ENCODE measurements at regions not wholly inside any gene's neighbourhood (a gene's known extent, or its start where the extent isn't known, plus 50 kb on each side); places are given as distances from the start of the nearest gene placed in this dataset.

DNA sequence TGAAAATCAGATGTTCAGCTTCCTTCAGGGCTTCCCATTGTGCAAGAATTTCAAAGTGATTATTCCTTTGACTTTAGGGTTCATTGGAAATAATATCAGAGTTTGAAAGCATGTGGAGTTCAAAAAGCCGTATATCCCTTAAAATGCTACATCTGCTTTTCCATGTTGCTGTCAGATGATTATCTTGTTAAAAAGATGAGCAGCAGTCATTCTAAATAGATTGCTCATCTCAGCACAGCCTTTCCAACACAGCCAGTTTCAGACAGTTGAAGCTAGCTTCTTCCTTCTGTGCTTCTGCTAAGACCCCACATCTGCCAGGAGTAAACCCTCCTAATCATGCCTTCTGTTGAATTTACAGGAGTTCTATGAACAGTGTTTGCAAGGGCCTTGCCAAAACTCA is 204.4 kb upstream of the PTER start:
- 89% methylated on average over 1 of the region's 1 CpG; no CpG with 5 or more reads in 1 of the 2 experiments for WGBS, 2 experiments (ENCODE audit: extremely low coverage in 1 of 2, insufficient coverage in 1 of 2, insufficient read length in 1 of 2, insufficient replicate concordance in 2 of 2, low coverage in 1 of 2, low lambda C conversion rate in 2 of 2, missing lambda C conversion rate in 1 of 2)
- Histone ChIP-seq H3K9ac (replicated peaks in 1 of 4; ENCODE audit: extremely low read depth in 1 of 4, low read depth in 3 of 4, low read length in 3 of 4) (no peak overlapping the region), H4K91ac (replicated peaks; ENCODE audit: insufficient read length, low read length) (no peak overlapping the region), H3K4ac (replicated peaks; ENCODE audit: insufficient read length, low read depth, low read length) (no peak overlapping the region), H3K4me2 (ENCODE audit: insufficient read depth in 1 of 2, low read depth in 2 of 2, low read length in 2 of 2) (no peak overlapping the region), H2BK15ac (ENCODE audit: low read length) (peak overlapping the region; percentile 84; the same call in 1 of the 2 replicates), H3K27ac (ENCODE audit: low read depth, low read length) (no peak overlapping the region), H2BK20ac (ENCODE audit: low read length) (no peak overlapping the region), H3K23ac (ENCODE audit: insufficient read length) (no peak overlapping the region), H3K9me3 (ENCODE audit: insufficient read depth in 2 of 2, low read depth in 1 of 2, low read length in 1 of 2) (peaks cover 0 to 2% of the 10 kb centered on the region in 2 experiments; a peak in 1 of 4 replicates), H3K79me2 (ENCODE audit: control insufficient read depth in 1 of 2, insufficient read depth in 2 of 2, low read length in 2 of 2) (no peaks in the 10 kb centered on the region), H4K5ac (ENCODE audit: insufficient read length, low read depth, low read length) (no peak overlapping the region), H2AFZ (ENCODE audit: low read length) (no peak overlapping the region), H3K14ac (ENCODE audit: insufficient read length) (no peak overlapping the region), H3K4me1 (replicated peaks in 1 of 4; ENCODE audit: control insufficient read depth in 3 of 4, insufficient read depth in 4 of 4, low read length in 3 of 4) (no peaks in the 10 kb centered on the region; a peak in 1 of 7 replicates), H3K18ac (ENCODE audit: extremely low read depth, low read length) (no peak overlapping the region), H2BK12ac (ENCODE audit: low read depth, low read length) (no peak overlapping the region), H3K56ac (replicated peaks; ENCODE audit: insufficient read length, low read depth, low read length) (no peak overlapping the region), H2BK5ac (ENCODE audit: low read depth, low read length) (no peak overlapping the region), H3K4me3 (ENCODE audit: extremely low read depth in 1 of 4, insufficient read depth in 2 of 4, low read depth in 3 of 4, low read length in 4 of 4) (no peak overlapping the region), H2AK5ac (ENCODE audit: low read depth, low read length) (no peak overlapping the region), H2BK120ac (replicated peaks; ENCODE audit: low read depth, low read length) (no peak overlapping the region), H4K8ac (ENCODE audit: extremely low read depth, insufficient read depth, low read length) (no peak overlapping the region), H3K27me3 (replicated peaks in 1 of 4; ENCODE audit: control insufficient read depth in 3 of 4, extremely low read depth in 1 of 4, insufficient read depth in 3 of 4, low read length in 3 of 4) (no peaks in the 10 kb centered on the region), H3K23me2 (ENCODE audit: low read depth, low read length) (no peaks in the 10 kb centered on the region), H3K79me1 (ENCODE audit: low read depth, low read length) (no peaks in the 10 kb centered on the region), H4K20me1 (replicated peaks in 1 of 2; ENCODE audit: control insufficient read depth in 1 of 2, insufficient read depth in 2 of 2, low read length in 2 of 2) (no peaks in the 10 kb centered on the region), H3K36me3 (ENCODE audit: control insufficient read depth in 2 of 4, insufficient read depth in 4 of 4, low read length in 3 of 4) (no peaks in the 10 kb centered on the region; a peak in 1 of 8 replicates)
- no peak for TF ChIP-seq BRCA1 (IDR thresholded peaks at IDR 0.05; ENCODE audit: low read depth, low read length)
- TF ChIP-seq EGR1 (IDR thresholded peaks at IDR 0.05; ENCODE audit: borderline replicate concordance, low read depth, low read length), result no peak
- no peak for TF ChIP-seq TAF1 (IDR thresholded peaks at IDR 0.05; ENCODE audit: low read depth, low read length)
- no peak for TF ChIP-seq POLR2A (IDR thresholded peaks at IDR 0.05; ENCODE audit: control extremely low read depth in 1 of 2, low read depth in 2 of 2, low read length in 2 of 2)
- no peak for TF ChIP-seq BCL11A (IDR thresholded peaks at IDR 0.05; ENCODE audit: low read depth in 2 of 2, low read length in 2 of 2)
- no peak for TF ChIP-seq GABPA (IDR thresholded peaks at IDR 0.05; ENCODE audit: borderline replicate concordance, insufficient read depth, low read length)
- DNase-seq (ENCODE audit: low read depth in 1 of 2, low spot score in 2 of 2) (no peak), FAIRE-seq (no peak)
- ChIA-PET CTCF (ENCODE audit: partially characterized antibody) (no interaction called here), POLR2A (ENCODE audit: partially characterized antibody) (no interaction called here)
